ENCODE measurements at regions not wholly inside any gene's neighbourhood (a gene's known extent, or its start where the extent isn't known, plus 50 kb on each side); places are given as distances from the start of the nearest gene placed in this dataset.

DNA sequence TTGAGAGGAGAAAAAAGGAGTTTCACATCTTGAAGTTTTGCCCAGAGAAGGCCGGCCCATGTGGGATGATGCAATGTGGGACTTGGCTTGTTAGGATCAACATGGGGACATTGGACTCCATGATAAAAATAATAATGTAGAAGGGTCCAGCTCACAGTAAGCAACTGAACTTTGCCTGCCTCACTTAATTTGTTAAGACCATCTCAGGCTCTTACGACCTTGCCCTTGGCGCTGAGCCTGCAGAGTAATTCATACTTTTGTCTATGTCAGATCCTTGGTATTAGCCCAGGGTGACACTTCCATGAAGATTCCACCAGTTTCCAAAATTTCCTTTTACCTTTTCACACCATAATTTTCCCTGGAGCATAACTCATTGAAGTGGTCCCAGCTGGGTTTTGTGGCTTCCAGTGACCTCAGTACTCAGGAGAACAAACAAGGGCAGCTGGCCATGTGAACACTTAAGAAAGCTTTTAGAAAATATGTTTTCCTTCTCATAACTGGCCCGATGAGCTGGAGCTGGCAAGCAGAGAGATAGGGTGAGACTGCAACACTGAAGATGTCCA lies 315.4 kb upstream of the RASGRP1 start:
- peak; percentile 92 for DNase-seq (ENCODE audit: low read depth)
- H3K4me3 ChIP-seq (ENCODE audit: control insufficient read depth, low read depth, low read length), result no peak overlapping the region
- TF ChIP-seq, protein P1, sequence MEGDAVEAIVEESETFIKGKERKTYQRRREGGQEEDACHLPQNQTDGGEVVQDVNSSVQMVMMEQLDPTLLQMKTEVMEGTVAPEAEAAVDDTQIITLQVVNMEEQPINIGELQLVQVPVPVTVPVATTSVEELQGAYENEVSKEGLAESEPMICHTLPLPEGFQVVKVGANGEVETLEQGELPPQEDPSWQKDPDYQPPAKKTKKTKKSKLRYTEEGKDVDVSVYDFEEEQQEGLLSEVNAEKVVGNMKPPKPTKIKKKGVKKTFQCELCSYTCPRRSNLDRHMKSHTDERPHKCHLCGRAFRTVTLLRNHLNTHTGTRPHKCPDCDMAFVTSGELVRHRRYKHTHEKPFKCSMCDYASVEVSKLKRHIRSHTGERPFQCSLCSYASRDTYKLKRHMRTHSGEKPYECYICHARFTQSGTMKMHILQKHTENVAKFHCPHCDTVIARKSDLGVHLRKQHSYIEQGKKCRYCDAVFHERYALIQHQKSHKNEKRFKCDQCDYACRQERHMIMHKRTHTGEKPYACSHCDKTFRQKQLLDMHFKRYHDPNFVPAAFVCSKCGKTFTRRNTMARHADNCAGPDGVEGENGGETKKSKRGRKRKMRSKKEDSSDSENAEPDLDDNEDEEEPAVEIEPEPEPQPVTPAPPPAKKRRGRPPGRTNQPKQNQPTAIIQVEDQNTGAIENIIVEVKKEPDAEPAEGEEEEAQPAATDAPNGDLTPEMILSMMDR (conservative IDR thresholded peaks at IDR 0.05; ENCODE audit: control insufficient read depth, insufficient read depth, low read depth, low read length), result no peak

DNA sequence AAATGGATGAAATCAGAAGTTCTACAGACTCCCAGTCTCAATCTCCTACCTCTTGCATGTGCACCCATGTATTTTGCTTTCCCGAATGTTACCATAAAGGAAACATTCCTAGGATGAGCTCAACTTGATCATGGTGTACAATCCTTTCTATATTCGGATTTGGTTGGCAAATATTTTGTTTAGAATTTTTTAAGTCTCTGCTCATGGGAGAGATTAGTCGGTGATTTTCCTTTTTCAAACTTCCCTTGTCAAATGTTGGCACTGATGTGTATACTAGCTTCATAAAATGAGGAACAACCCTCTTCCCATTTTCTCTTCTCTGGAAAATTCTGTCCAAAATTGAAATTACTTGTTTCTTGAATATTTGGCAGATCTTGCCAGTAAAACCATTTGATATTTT lies 317.6 kb upstream of the RASGRP1 start:
- DNase-seq (ENCODE audit: low read depth), result no peak
- no peak overlapping the region for H3K4me3 ChIP-seq (ENCODE audit: control insufficient read depth, low read depth, low read length)
- TF ChIP-seq, protein P1 (conservative IDR thresholded peaks at IDR 0.05; ENCODE audit: control insufficient read depth, insufficient read depth, low read depth, low read length), result no peak

DNA sequence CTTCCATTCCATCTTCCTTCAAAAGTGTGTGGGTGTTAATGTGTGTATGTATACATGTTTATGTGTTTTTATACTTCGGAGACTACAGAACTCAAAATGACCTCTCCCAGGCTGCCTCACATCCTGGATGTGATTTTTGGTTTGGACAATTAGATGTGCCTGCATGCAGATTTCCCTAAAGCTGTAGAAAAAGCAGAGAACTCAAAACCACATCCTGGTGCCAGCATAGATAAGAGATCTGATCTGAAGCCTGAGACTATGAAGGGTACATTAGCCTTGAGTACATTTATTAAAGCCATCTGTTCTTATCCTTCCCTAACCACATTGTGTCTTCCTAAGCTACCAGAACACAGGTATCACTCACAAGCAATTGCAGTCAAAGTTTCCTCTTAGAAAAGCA lies 319.4 kb upstream of the RASGRP1 start:
- no peak overlapping the region for H3K4me3 ChIP-seq (ENCODE audit: control insufficient read depth, low read depth, low read length)
- peak; percentile 50 for DNase-seq (ENCODE audit: low read depth)
- TF ChIP-seq, protein P1 (conservative IDR thresholded peaks at IDR 0.05; ENCODE audit: control insufficient read depth, insufficient read depth, low read depth, low read length), result no peak

DNA sequence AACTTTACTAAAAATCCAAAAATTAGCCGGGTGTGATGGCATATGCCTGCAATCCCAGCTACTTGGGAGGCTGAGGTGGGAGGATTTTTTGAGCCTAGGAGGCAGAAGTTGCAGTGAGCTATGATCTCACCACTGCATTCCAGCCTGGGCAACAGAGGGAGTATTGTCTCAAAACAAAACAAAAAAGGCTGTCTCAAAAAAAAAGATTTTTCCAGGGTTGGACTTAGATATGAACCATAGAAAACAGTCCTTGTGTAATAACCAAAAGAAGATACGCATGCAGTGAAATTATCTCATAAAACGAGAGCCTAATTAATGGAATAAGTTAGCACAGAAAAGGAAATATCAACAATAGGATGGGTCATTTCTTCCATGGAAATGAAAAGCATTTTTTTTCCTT lies 320.4 kb upstream of the RASGRP1 start:
- TF ChIP-seq, protein P1 (conservative IDR thresholded peaks at IDR 0.05; ENCODE audit: control insufficient read depth, insufficient read depth, low read depth, low read length), result no peak
- peak; percentile 48 for DNase-seq (ENCODE audit: low read depth)

DNA sequence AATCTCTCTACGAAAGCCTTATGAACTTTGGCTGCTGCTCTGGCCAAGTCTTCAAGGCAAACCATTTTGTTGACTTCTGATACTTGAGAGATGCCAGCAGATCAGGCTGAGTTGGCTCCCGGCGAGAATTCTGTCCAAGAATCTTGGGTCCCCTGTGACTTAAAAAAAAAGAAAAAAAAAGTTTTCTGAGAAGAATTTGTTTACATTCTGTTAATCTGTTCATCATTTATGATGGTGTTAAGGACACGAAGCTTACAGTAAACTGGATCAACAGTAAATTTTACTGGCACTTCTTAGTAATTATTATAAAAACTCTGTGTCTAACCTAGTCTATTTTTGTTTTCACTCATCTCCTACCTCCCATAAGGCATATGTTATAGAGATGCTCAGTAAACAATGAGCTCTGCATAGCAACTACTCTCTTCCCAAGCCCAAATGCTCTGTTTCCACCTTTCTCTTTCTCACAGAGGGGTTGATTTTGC lies 320.9 kb upstream of the RASGRP1 start:
- TF ChIP-seq, protein P1 (conservative IDR thresholded peaks at IDR 0.05; ENCODE audit: control insufficient read depth, insufficient read depth, low read depth, low read length), result no peak
- no peak overlapping the region for H3K4me3 ChIP-seq (ENCODE audit: control insufficient read depth, low read depth, low read length)
- peak; percentile 47 for DNase-seq (ENCODE audit: low read depth)

More for the DNA sequence above, 320.4 kb upstream of the RASGRP1 start:
- no peak overlapping the region for H3K4me3 ChIP-seq (ENCODE audit: control insufficient read depth, low read depth, low read length)

DNA sequence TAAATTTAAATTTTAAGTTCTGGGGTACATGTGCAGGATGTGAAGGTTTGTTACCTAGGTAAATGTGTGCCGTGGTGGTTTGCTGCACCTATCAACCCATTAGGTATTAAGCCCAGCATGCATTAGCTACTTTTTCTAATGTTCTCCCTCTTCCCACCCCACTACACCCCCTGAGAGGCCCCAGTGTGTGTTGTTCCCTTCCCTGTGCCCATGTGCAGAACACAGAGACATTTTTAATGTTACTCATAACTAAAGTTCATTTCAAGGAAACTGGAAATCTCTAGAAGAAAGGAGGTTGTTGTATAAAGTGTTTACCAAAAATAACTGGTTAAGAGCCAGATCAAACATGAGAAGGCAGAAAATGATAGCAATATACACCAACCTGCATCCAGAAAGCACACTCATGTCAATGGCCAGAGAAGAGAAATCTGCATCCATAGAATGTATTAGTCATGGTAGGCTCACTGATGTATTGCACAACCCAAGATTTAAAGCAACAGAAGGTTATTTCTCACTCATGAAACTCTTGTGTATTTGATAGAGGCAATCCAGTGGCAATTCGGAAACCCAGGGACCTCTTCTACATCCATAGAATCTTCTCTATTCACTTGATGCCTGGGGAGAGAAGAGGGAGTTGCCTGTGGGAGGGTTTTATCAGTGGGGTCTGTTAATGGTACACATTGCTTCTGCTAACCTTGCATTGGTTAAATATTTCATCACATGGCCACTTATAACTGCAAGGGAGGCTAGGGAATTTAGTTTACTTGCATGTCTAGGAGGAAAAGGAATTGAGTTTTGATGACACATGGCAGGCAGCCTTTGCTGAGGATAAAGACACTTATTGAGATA lies 321.9 kb upstream of the RASGRP1 start:
- DNase-seq (ENCODE audit: low read depth), result peak; percentile 93
- TF ChIP-seq, protein P1 (conservative IDR thresholded peaks at IDR 0.05; ENCODE audit: control insufficient read depth, insufficient read depth, low read depth, low read length), result no peak
- H3K4me3 ChIP-seq (ENCODE audit: control insufficient read depth, low read depth, low read length), result no peak overlapping the region
